Right lobe of liver (tissue), 6 donors: ENCODE measurements at regions not wholly inside any gene's neighbourhood (a gene's known extent, or its start where the extent isn't known, plus 50 kb on each side); places are given as distances from the start of the nearest gene placed in this dataset.
A peak's percentile ranks its signal among the peaks of the same experiment; 100 is the strongest.
"Not testable (repeated sequence)": the region's sequence is repeated elsewhere in the genome, so short reads cannot be mapped to it uniquely, and the experiment has no call there.

Source experiments
- ATAC-seq, 4 donors: fragments of 200-7000 bp; cut with Tn5 transposase; one replicate each; pipeline ENCODE4 v1.9.1; 2020; ENCODE audit warnings: mild to moderate bottlenecking in 4 of 4, moderate library complexity in 4 of 4
- DNase-seq, 3 donors: peaks; one replicate each; pipeline ENCODE4 v3.0.0-alpha.2; 2020
- H3K27ac ChIP-seq, 3 donors: fragments of 200-600 bp; one replicate each; pipeline ENCODE4 v1.8.0; 2022
- H3K27me3 ChIP-seq, 2 donors: fragments of 200-600 bp; one replicate each; pipeline ENCODE4 v1.8.0; 2022
- H3K36me3 ChIP-seq, 4 donors: fragments of 200-600 bp; sonication (generic) in 1 of 4; one replicate each; pipeline versions ENCODE4 v1.5.1 to v1.8.0; 2017 to 2022; ENCODE audit warnings: control low read depth in 1 of 4
- H3K4me1 ChIP-seq, 4 donors: fragments of 200-600 bp; sonication (generic) in 1 of 4; one replicate each; pipeline versions ENCODE4 v1.5.1 to v1.8.0; 2017 to 2022; ENCODE audit warnings: control low read depth in 1 of 4
- H3K4me3 ChIP-seq, 3 donors: fragments of 200-600 bp; one replicate each; pipeline ENCODE4 v1.8.0; 2022
- H3K9me3 ChIP-seq, 4 donors: fragments of 200-600 bp; sonication (generic) in 1 of 4; one replicate each; pipeline versions ENCODE4 v1.5.1 to v1.8.0; 2017 to 2022; ENCODE audit warnings: control low read depth in 1 of 4
- WGBS: methylation state at CpG from one replicate; pipeline ENCODE4 v1.1.6; 2018; ENCODE audit warnings: low coverage, low lambda C conversion rate; ENCODE audit not compliant: insufficient coverage; ENCODE audit errors: missing lambda C conversion rate; 5-methylcytosine and 5-hydroxymethylcytosine counted together
- intact Hi-C, 2 donors: fragments of 100-400 bp; cut with DNase I; formaldehyde crosslinking; loops; one replicate each; pipeline versions ENCODE4 v1.11.2 to v1.14.1; 2022
- TF ChIP-seq, protein P1 (sequence below), 4 donors: fragments of 200-600 bp in 3 of 4; fragments of 450-650 bp in 1 of 4; IDR thresholded peaks; one replicate each; pipeline versions ENCODE4 v1.5.1 to v1.8.0; 2016 to 2022; ENCODE audit warnings: antibody characterized with exemption in 4 of 4, mild to moderate bottlenecking in 2 of 4
- donor health status: DM: no; HTN: yes; CAD: no.
- donor health status: DM: no; HTN: no; CAD: no.
- donor health status: DM: no; HTN: no; CAD: no.
- donor health status: DM: no; HTN: yes; CAD: no.
- donor health status: DM: no; HTN: yes; CAD: no.

DNA sequence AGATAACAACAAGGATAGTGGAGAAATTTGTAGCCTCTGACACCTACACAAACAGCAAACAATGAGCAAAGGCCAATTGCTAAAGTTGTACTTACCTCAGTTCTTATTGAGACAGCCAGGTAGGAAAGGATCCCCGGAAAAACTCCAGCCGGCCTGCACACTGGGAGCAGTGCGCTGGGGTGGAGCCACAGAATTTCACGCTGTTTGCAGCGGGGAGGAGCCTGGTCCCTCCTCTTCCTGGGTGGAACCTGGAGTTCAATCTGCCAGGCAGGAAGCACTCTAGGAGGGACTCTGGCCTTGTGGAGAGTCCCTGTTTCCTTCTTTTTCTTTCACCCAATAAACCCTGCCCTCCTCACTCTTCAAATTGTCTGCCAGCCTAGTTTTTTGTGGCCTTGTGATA is 382.6 kb upstream of the TGIF2LX start:
- intact Hi-C loops, result not testable (repeated sequence)
- WGBS, result no CpG with 5 or more reads among the region's 5 CpGs

DNA sequence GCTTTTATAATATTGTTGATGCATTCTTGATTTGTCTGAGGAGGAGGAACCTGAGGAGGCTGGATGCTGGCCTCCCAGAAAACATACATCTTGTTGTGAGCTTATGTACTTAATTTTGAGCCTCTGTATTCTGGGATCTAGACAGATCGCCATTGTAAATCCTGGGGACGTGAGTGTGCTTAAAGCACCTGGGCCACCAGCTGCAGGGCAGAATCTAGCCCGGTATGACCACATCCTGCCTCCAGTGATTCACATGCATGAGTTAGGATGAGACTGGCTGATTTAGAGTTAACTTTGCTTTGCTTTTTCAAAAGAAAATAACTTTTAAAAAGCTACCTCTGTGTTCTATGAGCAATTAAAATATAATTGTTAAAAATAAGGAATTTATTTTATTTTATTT is 364.6 kb upstream of the TGIF2LX start:
- H3K9me3 ChIP-seq, intact Hi-C loops, H3K27ac ChIP-seq, H3K27me3 ChIP-seq, H3K4me1 ChIP-seq, H3K4me3 ChIP-seq, ATAC-seq, H3K36me3 ChIP-seq, DNase-seq: not testable (repeated sequence)
- 51% methylated on average over 3 of the region's 3 CpGs for WGBS

More for the DNA sequence above, 382.6 kb upstream of the TGIF2LX start:
- not testable (repeated sequence) for DNase-seq, H3K36me3 ChIP-seq, H3K27ac ChIP-seq, H3K4me1 ChIP-seq, ATAC-seq, H3K27me3 ChIP-seq, H3K9me3 ChIP-seq, H3K4me3 ChIP-seq

DNA sequence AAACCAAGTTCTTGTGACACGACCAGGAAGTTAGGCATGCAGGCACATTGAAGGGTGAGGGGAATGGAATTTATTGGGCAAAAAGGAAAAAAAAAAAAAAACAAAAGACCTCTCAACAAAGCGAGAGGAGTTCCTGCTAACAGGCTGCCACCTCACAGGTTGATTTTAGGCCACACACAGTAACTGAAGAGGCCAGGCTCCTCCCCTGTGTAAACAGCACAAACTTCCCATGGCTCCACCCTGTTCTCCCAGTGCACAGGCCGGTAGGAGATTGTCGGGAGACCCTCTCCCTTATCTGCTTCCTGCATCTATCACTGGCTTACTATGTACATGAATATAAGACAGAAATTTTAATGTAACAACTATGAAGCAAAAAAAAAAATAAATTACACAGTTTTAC is 359.6 kb upstream of the TGIF2LX start:
- intact Hi-C loops, ATAC-seq, DNase-seq, H3K36me3 ChIP-seq, H3K9me3 ChIP-seq, H3K4me1 ChIP-seq, H3K4me3 ChIP-seq, H3K27me3 ChIP-seq, H3K27ac ChIP-seq: not testable (repeated sequence)
- 29% methylated on average over 4 of the region's 4 CpGs for WGBS

DNA sequence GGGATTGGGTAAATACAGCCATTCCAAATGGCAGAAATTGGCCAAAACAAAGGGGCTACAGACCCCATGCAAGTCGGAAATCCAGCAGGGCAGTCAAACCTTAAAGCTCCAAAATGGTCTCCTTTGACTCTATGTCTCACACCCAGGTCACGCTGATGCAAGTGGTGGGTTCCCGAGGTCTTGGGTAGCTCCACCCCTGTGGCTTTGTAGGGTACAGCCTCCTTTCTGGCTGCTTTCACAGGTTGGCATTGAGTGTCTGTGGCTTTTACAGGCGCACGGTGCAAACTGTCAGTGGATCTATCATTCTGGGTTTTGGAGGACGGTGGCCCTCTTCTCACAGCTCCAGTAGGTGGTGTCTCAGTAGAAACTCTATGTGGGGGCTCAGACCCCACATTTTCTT is 358.6 kb upstream of the TGIF2LX start:
- DNase-seq, H3K4me1 ChIP-seq, ATAC-seq, H3K27me3 ChIP-seq, H3K36me3 ChIP-seq, intact Hi-C loops, H3K4me3 ChIP-seq, H3K27ac ChIP-seq, H3K9me3 ChIP-seq: not testable (repeated sequence)
- WGBS, result 50% methylated on average over 1 of the region's 6 CpGs

DNA sequence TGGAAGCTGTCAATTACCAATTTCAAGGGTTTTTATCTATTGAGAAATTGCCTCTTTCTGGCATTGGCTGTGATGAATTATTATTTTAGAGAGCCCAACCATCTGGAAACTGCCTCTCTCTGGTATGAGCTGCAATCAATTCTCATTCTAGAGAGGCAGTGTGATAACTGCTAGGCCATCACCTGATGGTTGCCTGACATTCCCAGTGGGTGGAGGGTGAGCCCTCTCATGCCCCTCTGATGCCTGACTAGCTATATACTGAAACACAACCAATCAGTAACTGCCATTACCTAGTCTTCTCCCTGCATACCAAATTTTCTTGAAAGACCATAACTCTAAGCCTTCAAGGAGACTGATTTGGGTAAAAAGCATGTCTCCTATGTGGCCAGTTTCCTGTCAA is 353.9 kb upstream of the TGIF2LX start:
- ATAC-seq, H3K36me3 ChIP-seq, H3K4me1 ChIP-seq, H3K27me3 ChIP-seq, DNase-seq, intact Hi-C loops, H3K27ac ChIP-seq, H3K4me3 ChIP-seq, H3K9me3 ChIP-seq: not testable (repeated sequence)

DNA sequence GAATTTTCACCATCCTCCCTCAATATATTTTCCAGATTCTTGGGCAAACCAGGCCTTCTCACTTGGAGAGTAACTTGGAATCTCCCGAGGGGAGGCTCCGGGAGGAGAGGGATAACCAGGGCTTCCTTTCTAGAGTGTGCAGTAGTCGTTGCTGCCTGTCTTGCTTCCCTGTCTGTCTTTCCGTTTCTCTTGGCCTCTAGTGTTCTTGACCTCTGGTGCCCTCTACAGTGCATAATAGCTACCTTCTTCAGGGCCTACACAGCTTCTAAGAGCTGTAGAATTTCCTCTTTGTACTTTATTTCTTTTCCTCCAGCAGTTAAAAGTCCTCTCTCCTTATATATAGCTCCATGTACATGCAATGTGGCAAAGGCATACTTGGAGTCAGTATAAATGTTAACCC is 339.8 kb upstream of the TGIF2LX start:
- DNase-seq, H3K4me1 ChIP-seq, H3K36me3 ChIP-seq, H3K4me3 ChIP-seq, intact Hi-C loops, H3K27me3 ChIP-seq, H3K9me3 ChIP-seq, H3K27ac ChIP-seq: not testable (repeated sequence)
- peak in 2 of 4 donors; percentile 29 to 30 for ATAC-seq
- TF ChIP-seq, protein P1, sequence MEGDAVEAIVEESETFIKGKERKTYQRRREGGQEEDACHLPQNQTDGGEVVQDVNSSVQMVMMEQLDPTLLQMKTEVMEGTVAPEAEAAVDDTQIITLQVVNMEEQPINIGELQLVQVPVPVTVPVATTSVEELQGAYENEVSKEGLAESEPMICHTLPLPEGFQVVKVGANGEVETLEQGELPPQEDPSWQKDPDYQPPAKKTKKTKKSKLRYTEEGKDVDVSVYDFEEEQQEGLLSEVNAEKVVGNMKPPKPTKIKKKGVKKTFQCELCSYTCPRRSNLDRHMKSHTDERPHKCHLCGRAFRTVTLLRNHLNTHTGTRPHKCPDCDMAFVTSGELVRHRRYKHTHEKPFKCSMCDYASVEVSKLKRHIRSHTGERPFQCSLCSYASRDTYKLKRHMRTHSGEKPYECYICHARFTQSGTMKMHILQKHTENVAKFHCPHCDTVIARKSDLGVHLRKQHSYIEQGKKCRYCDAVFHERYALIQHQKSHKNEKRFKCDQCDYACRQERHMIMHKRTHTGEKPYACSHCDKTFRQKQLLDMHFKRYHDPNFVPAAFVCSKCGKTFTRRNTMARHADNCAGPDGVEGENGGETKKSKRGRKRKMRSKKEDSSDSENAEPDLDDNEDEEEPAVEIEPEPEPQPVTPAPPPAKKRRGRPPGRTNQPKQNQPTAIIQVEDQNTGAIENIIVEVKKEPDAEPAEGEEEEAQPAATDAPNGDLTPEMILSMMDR (IDR thresholded peaks at IDR 0.05), result peak in 1 of 4 donors; percentile 17
- 46% methylated on average over 4 of the region's 4 CpGs for WGBS

DNA sequence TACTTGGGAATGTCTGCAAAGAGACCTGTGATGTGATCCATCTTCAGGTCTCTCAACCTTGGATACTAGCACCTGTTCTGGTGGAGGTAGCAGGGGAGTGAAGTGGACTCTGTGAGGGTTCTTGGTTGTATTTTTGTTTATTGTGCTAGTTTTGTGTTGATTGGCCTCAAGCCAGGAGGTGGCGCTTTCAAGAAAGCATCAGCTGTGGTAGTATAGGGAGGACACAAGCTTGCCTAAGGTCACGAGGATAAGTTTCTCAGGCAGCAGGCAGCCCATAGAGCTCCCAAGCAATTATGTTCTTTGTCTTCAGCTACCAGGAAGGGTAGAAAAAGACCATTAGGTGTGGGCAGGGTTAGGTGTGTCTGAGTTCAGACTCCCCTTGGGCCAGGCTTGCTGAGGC is 289.9 kb upstream of the TGIF2LX start:
- intact Hi-C loops, H3K4me3 ChIP-seq, H3K27ac ChIP-seq, DNase-seq, H3K36me3 ChIP-seq, H3K9me3 ChIP-seq, H3K27me3 ChIP-seq, ATAC-seq, H3K4me1 ChIP-seq: not testable (repeated sequence)
- 66% methylated on average over 2 of the region's 2 CpGs for WGBS

DNA sequence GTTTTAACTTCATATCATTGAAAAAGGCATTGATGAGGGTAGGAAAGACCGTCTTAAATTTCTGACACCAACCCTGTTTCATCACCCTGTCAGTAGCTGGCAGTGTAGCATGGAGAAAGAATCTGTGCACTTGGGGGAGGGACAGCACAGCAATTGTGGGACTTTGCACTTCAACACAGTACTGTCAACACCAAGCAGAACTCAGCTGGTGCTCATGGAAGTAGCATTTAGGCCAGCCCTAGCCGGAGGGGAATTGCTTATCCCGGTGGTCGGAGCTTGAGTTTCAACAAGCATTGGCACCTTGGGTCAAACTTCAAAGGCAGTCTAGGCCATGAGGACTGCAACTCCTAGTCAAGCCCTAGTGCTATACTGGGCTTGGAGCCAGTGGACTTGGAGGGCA is 285.8 kb upstream of the TGIF2LX start:
- H3K4me1 ChIP-seq, H3K27me3 ChIP-seq, H3K9me3 ChIP-seq, H3K4me3 ChIP-seq, DNase-seq, intact Hi-C loops, H3K36me3 ChIP-seq, H3K27ac ChIP-seq: not testable (repeated sequence)
- WGBS, result 27% methylated on average over 3 of the region's 4 CpGs
- peak; percentile 93 to 100 (median 98) for ATAC-seq
- TF ChIP-seq, protein P1 (IDR thresholded peaks at IDR 0.05), result peak in 1 of 4 donors; percentile 12

DNA sequence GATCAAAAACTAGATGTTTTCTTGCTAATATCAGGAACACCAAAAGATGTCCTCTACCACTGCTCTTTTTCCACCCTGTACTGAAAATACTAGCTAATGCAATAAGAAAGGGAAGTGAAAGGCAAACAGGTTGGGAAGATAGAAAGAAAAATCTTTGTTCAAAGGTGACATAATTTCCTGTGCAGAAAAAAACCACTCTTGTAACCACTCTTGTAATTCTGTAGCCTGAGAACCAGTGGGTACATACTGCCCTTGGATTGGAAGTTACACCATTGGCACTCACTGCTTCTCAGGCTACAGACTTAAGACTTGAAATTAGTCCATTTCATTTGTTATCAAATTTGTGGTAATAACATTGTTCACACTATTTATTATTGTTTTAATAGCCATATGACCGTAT is 263.0 kb upstream of the TGIF2LX start:
- H3K9me3 ChIP-seq, intact Hi-C loops, DNase-seq, H3K4me3 ChIP-seq, H3K27ac ChIP-seq, ATAC-seq, H3K4me1 ChIP-seq, H3K36me3 ChIP-seq, H3K27me3 ChIP-seq: not testable (repeated sequence)
- WGBS, result 100% methylated on average over 1 of the region's 1 CpG

DNA sequence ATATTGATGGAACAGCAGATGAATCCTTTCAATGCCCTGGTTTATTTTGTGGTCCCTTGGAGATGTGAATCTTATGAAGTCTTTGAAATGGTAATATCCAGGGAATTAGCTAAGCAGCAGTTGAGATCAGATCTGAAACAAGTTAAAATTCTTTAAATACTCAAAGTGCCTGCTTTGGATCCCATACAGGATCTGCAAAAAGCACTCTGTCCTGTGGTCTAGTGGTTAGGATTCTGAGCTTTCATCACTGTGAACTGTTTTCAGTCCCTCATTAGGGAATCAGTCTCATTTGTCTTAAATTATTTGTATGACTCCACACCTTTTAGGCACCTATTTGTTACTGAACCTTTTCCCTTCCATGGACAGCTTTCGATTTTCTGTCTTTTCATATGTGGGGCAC is 215.2 kb upstream of the TGIF2LX start:
- H3K27me3 ChIP-seq, H3K4me1 ChIP-seq, H3K27ac ChIP-seq, H3K36me3 ChIP-seq, H3K9me3 ChIP-seq, DNase-seq, ATAC-seq, intact Hi-C loops, H3K4me3 ChIP-seq: not testable (repeated sequence)
- no CpG with 5 or more reads among the region's 1 CpG for WGBS
